H9 (cell line): ENCODE measurements at regions not wholly inside any gene's neighbourhood (a gene's known extent, or its start where the extent isn't known, plus 50 kb on each side); places are given as distances from the start of the nearest gene placed in this dataset.

Source experiments
- DNase-seq: peaks from one replicate; pipeline ENCODE4 v3.0.0-alpha.2; 2017
- H2AFZ ChIP-seq: one replicate; pipeline ENCODE4 v1.6.1; 2013; ENCODE audit warnings: mild to moderate bottlenecking, low read length, control low read depth, moderate library complexity
- H2AK5ac ChIP-seq: 2 replicates; pipeline ENCODE4 v1.6.1; 2013; ENCODE audit warnings: low read length, control low read depth, mixed read lengths; ENCODE audit not compliant: insufficient read length
- H2BK120ac ChIP-seq: one replicate; pipeline ENCODE4 v1.6.1; 2013; ENCODE audit warnings: low read depth, mild to moderate bottlenecking, low read length, control low read depth, inconsistent platforms; ENCODE audit not compliant: poor library complexity, severe bottlenecking
- H2BK12ac ChIP-seq: 2 replicates; pipeline ENCODE4 v1.6.1; 2013; ENCODE audit warnings: low read length, control low read depth, mixed read lengths, low read depth; ENCODE audit not compliant: insufficient read length
- H2BK15ac ChIP-seq: 2 replicates; pipeline ENCODE4 v1.6.1; 2013; ENCODE audit warnings: low read depth, low read length, control low read depth
- H2BK20ac ChIP-seq: one replicate; pipeline ENCODE4 v1.6.1; 2013; ENCODE audit warnings: low read depth, mild to moderate bottlenecking, low read length, control low read depth, inconsistent platforms; ENCODE audit not compliant: poor library complexity, severe bottlenecking
- H2BK5ac ChIP-seq: 2 replicates; pipeline ENCODE4 v1.6.1; 2013; ENCODE audit warnings: low read length, control low read depth, mixed read lengths; ENCODE audit not compliant: insufficient read length
- H3K14ac ChIP-seq: 2 replicates; pipeline ENCODE4 v1.6.1; 2013; ENCODE audit warnings: low read length, control low read depth; ENCODE audit not compliant: insufficient read depth
- H3K18ac ChIP-seq: 2 replicates; pipeline ENCODE4 v1.6.1; 2013; ENCODE audit warnings: low read depth, mild to moderate bottlenecking, mixed read lengths, low read length, control low read depth; ENCODE audit not compliant: insufficient read length
- H3K23ac ChIP-seq: 2 replicates; pipeline ENCODE4 v1.6.1; 2013; ENCODE audit warnings: low read length, control low read depth, mixed read lengths, low read depth; ENCODE audit not compliant: insufficient read length
- H3K23me2 ChIP-seq: 2 replicates; pipeline ENCODE4 v1.6.1; 2013; ENCODE audit warnings: low read depth, mild to moderate bottlenecking, mixed read lengths, low read length, control low read depth; ENCODE audit not compliant: insufficient read length, poor library complexity, severe bottlenecking
- H3K27ac ChIP-seq: 2 replicates; pipeline ENCODE4 v1.5.1; 2013; ENCODE audit warnings: low read length, control low read depth, mixed read lengths, low read depth; ENCODE audit not compliant: insufficient read length
- H3K27me3 ChIP-seq: 2 replicates; pipeline ENCODE4 v1.6.1; 2013; ENCODE audit warnings: low read length, control low read depth, inconsistent platforms; ENCODE audit not compliant: insufficient read depth
- H3K4ac ChIP-seq: 2 replicates; pipeline ENCODE4 v1.6.1; 2013; ENCODE audit warnings: low read depth, mild to moderate bottlenecking, control low read depth, inconsistent platforms, low read length, moderate library complexity
- H3K4me1 ChIP-seq: 2 replicates; pipeline ENCODE4 v1.6.1; 2013; ENCODE audit warnings: low read length, control low read depth, inconsistent platforms; ENCODE audit not compliant: insufficient read depth
- H3K4me2 ChIP-seq: 2 replicates; pipeline ENCODE4 v1.6.1; 2013; ENCODE audit warnings: low read length, control low read depth, mixed read lengths; ENCODE audit not compliant: insufficient read length, insufficient read depth
- H3K56ac ChIP-seq: 2 replicates; pipeline ENCODE4 v1.6.1; 2013; ENCODE audit warnings: low read depth, mild to moderate bottlenecking, mixed read lengths, low read length, control low read depth; ENCODE audit not compliant: insufficient read length
- H3K79me1 ChIP-seq: 2 replicates; pipeline ENCODE4 v1.6.1; 2013; ENCODE audit warnings: low read depth, mild to moderate bottlenecking, moderate library complexity, low read length, control low read depth, inconsistent platforms; ENCODE audit not compliant: insufficient read depth, poor library complexity, severe bottlenecking
- H3K79me2 ChIP-seq: 2 replicates; pipeline ENCODE4 v1.6.1; 2013; ENCODE audit warnings: low read length, control low read depth, inconsistent platforms; ENCODE audit not compliant: insufficient read depth
- H3K9ac ChIP-seq: 2 replicates; pipeline ENCODE4 v1.6.1; 2013; ENCODE audit warnings: low read length, control low read depth, mixed read lengths; ENCODE audit not compliant: insufficient read length; ENCODE audit errors: extremely low read depth
- H3K9me3 ChIP-seq: one replicate; pipeline ENCODE4 v1.6.1; 2013; ENCODE audit warnings: low read depth, low read length, inconsistent platforms; ENCODE audit not compliant: control insufficient read depth
- H3T11ph ChIP-seq: one replicate; pipeline ENCODE4 v1.6.1; 2013; ENCODE audit warnings: mild to moderate bottlenecking, low read length, control low read depth, inconsistent platforms
- H4K20me1 ChIP-seq: one replicate; pipeline ENCODE4 v1.6.1; 2013; ENCODE audit not compliant: control insufficient read depth, insufficient read length, insufficient read depth
- H4K5ac ChIP-seq: 2 replicates; pipeline ENCODE4 v1.6.1; 2013; ENCODE audit warnings: low read depth, mild to moderate bottlenecking, mixed read lengths, low read length, control low read depth; ENCODE audit not compliant: insufficient read length
- H4K8ac ChIP-seq: replicated peaks from 2 replicates; pipeline ENCODE4 v1.6.1; 2013; ENCODE audit warnings: low read length, control low read depth, mixed read lengths, low read depth; ENCODE audit not compliant: insufficient read length
- H4K91ac ChIP-seq: 2 replicates; pipeline ENCODE4 v1.6.1; 2013; ENCODE audit warnings: low read depth, mild to moderate bottlenecking, moderate library complexity, mixed read lengths, low read length, control low read depth; ENCODE audit not compliant: insufficient read length
- H3K27ac Mint-ChIP-seq, 3 experiments: 2 replicates in 2 of 3; 3 replicates in 1 of 3; pipeline ENCODE4 v1.8.0; 2020 to 2021; ENCODE audit warnings: mixed read lengths in 3 of 3, mild to moderate bottlenecking in 1 of 3, moderate library complexity in 1 of 3
- H3K27me3 Mint-ChIP-seq: 2 replicates; pipeline ENCODE4 v1.8.0; 2021; ENCODE audit warnings: low read depth, mild to moderate bottlenecking, moderate library complexity, mixed read lengths
- H3K36me3 Mint-ChIP-seq, 3 experiments: 2 replicates in 2 of 3; 3 replicates in 1 of 3; pipeline ENCODE4 v1.8.0; 2020 to 2021; ENCODE audit warnings: low read depth in 3 of 3, mixed read lengths in 3 of 3; ENCODE audit not compliant: insufficient read depth in 1 of 3
- H3K4me1 Mint-ChIP-seq, 2 experiments: 2 replicates each; pipeline ENCODE4 v1.8.0; 2020; ENCODE audit warnings: mixed read lengths in 2 of 2
- H3K4me3 Mint-ChIP-seq, 2 experiments: 2 replicates in 1 of 2; 3 replicates in 1 of 2; pipeline ENCODE4 v1.8.0; 2020 to 2021; ENCODE audit warnings: mild to moderate bottlenecking in 2 of 2, mixed read lengths in 2 of 2, moderate library complexity in 1 of 2
- H3K9me3 Mint-ChIP-seq, 2 experiments: 2 replicates in 1 of 2; 3 replicates in 1 of 2; pipeline ENCODE4 v1.8.0; 2020; ENCODE audit warnings: mild to moderate bottlenecking in 2 of 2, mixed read lengths in 2 of 2, moderate library complexity in 1 of 2
- WGBS: extraction: QIAGEN DNeasy Blood & Tissue Kit; methylation state at CpG from one replicate; pipeline ENCODE4 v1.1.7; 2013; ENCODE audit warnings: missing lambda C conversion rate, low lambda C conversion rate, mixed read lengths; ENCODE audit not compliant: insufficient read length; ENCODE audit errors: extremely low coverage; 5-methylcytosine and 5-hydroxymethylcytosine counted together
- TF ChIP-seq, protein P1 (sequence below): fragments of 200-600 bp; sonication (generic); conservative IDR thresholded peaks from 3 replicates; pipeline ENCODE4 v1.8.0; 2021; ENCODE audit warnings: antibody characterized with exemption, mild to moderate bottlenecking

GRCh38 chr1:188769181-188769580 is 1708.5 kb downstream of the BRINP3 start:
- peaks cover 12 to 14% of the 10 kb centered on the region in 2 experiments; a peak in 3 of 4 replicates for H3K4me1 Mint-ChIP-seq
- H3K4me3 Mint-ChIP-seq, result no peak overlapping the region
- H3K4me2 ChIP-seq, result no peak overlapping the region

More at GRCh38 chr1:188769181-188769580, 1708.5 kb downstream of the BRINP3 start:
- Histone ChIP-seq H3K14ac (no peak overlapping the region), H3K23me2 (no peaks in the 10 kb centered on the region), H2AK5ac (no peak overlapping the region), H2AFZ (no peak overlapping the region), H4K5ac (no peak overlapping the region), H4K20me1 (no peaks in the 10 kb centered on the region), H4K91ac (no peak overlapping the region), H3K9me3 (no peaks in the 10 kb centered on the region), H3K23ac (no peak overlapping the region), H3K4ac (no peak overlapping the region), H3K18ac (no peak overlapping the region), H3K27me3 (no peaks in the 10 kb centered on the region), H2BK20ac (no peak overlapping the region), H3K9ac (no peak overlapping the region), H3K27ac (no peak overlapping the region), H4K8ac (no peak overlapping the region), H2BK12ac (no peak overlapping the region), H2BK15ac (no peak overlapping the region), H3K56ac (no peak overlapping the region), H3K79me1 (no peaks in the 10 kb centered on the region), H2BK120ac (no peak overlapping the region), H3K79me2 (no peaks in the 10 kb centered on the region), H3T11ph (no peak overlapping the region), H3K4me1 (no peaks in the 10 kb centered on the region), H2BK5ac (no peak overlapping the region)
- Mint-ChIP-seq H3K9me3 (peaks cover 18 to 20% of the 10 kb centered on the region in 2 experiments), H3K36me3 (peaks cover 8 to 28% (median 9%) of the 10 kb centered on the region in 3 experiments), H3K27me3 (peaks cover 4% of the 10 kb centered on the region; the same call in 1 of the 2 replicates), H3K27ac (0 out of 7 replicates have a peak overlapping the region, but pooled peaks of 1 of the 3 experiments have one; percentile 35)
- TF ChIP-seq, protein P1, sequence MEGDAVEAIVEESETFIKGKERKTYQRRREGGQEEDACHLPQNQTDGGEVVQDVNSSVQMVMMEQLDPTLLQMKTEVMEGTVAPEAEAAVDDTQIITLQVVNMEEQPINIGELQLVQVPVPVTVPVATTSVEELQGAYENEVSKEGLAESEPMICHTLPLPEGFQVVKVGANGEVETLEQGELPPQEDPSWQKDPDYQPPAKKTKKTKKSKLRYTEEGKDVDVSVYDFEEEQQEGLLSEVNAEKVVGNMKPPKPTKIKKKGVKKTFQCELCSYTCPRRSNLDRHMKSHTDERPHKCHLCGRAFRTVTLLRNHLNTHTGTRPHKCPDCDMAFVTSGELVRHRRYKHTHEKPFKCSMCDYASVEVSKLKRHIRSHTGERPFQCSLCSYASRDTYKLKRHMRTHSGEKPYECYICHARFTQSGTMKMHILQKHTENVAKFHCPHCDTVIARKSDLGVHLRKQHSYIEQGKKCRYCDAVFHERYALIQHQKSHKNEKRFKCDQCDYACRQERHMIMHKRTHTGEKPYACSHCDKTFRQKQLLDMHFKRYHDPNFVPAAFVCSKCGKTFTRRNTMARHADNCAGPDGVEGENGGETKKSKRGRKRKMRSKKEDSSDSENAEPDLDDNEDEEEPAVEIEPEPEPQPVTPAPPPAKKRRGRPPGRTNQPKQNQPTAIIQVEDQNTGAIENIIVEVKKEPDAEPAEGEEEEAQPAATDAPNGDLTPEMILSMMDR, result no peak
- WGBS, result no CpG with 5 or more reads among the region's 11 CpGs
- DNase-seq, result peak; percentile 49
